Muscle layer of duodenum (tissue), 2 donors: ENCODE measurements at regions not wholly inside any gene's neighbourhood (a gene's known extent, or its start where the extent isn't known, plus 50 kb on each side); places are given as distances from the start of the nearest gene placed in this dataset.

Source experiments
- H3K27ac ChIP-seq: one replicate; pipeline ENCODE4 v1.7.0; 2013; ENCODE audit warnings: mild to moderate bottlenecking, low read length
- H3K27me3 ChIP-seq: one replicate; pipeline ENCODE4 v1.7.0; 2013; ENCODE audit warnings: low read depth, mild to moderate bottlenecking, control low read depth, low read length
- H3K36me3 ChIP-seq, 2 donors: one replicate each; pipeline ENCODE4 v1.7.0; 2013; ENCODE audit warnings: low read length in 2 of 2, control low read depth in 1 of 2, mild to moderate bottlenecking in 1 of 2; ENCODE audit not compliant: insufficient read depth in 2 of 2, control insufficient read depth in 1 of 2
- H3K4me1 ChIP-seq, 2 donors: one replicate each; pipeline ENCODE4 v1.7.0; 2013; ENCODE audit warnings: low read length in 2 of 2, mild to moderate bottlenecking in 2 of 2, control low read depth in 1 of 2, moderate library complexity in 1 of 2; ENCODE audit not compliant: insufficient read depth in 2 of 2, control insufficient read depth in 1 of 2
- H3K4me3 ChIP-seq, 2 donors: one replicate each; pipeline ENCODE4 v1.7.0; 2013; ENCODE audit warnings: low read length in 2 of 2, low read depth in 1 of 2, mild to moderate bottlenecking in 1 of 2
- H3K9me3 ChIP-seq, 2 donors: one replicate each; pipeline ENCODE4 v1.7.0; 2013; ENCODE audit warnings: low read length in 2 of 2, control low read depth in 1 of 2, mild to moderate bottlenecking in 1 of 2; ENCODE audit not compliant: control insufficient read depth in 1 of 2
- donor health status: healthy.

- no peaks in the 10 kb centered on the region for H3K4me1 ChIP-seq
- no peak overlapping the region for H3K27ac ChIP-seq
- H3K9me3 ChIP-seq, result no peaks in the 10 kb centered on the region
- no peaks in the 10 kb centered on the region for H3K36me3 ChIP-seq
- H3K4me3 ChIP-seq, result no peak overlapping the region
- H3K27me3 ChIP-seq, result no peaks in the 10 kb centered on the region
Observed at GRCh38 chr16:60274431-60275019, 1540.4 kb upstream of the GOT2 start.

GRCh38 chr16:60271781-60272180 is 1537.7 kb upstream of the GOT2 start:
- Histone ChIP-seq H3K9me3 (no peaks in the 10 kb centered on the region), H3K27ac (no peak overlapping the region), H3K27me3 (no peaks in the 10 kb centered on the region), H3K36me3 (no peaks in the 10 kb centered on the region), H3K4me1 (no peaks in the 10 kb centered on the region), H3K4me3 (no peak overlapping the region)

DNA sequence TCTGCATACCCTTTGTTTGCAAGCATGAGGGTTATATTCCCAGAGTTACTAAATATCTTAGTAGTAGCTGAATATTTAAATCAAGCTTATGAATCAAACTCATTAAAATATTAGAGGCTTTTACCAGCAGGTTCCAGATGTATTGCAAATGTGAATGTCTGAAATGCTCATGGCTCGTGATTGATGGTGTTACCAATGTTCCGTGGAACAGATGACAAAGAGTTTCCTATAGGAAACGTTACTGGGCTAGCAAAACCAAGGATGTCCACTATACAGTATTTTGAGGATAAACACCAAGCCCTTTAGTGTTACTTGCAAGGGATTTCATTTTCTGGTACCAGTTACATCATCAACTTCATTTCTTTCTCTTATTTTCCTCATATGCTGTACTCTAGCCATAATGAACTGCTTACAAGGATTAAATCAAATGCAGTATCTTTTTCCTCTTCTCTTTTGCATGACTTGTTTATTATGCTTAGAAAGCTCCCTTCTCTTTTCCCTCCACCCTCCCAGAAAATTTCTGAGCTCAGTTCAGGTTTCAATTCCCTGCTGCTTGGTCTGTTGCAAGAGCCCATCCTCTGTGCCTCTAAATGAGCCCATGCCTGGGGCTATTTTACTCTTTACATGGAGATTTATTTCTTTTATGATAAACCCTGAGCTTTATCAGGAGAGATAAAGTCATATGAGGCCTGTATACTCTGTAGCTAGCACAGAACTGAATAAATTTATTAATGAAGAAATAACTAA is 1537.1 kb upstream of the GOT2 start:
- Histone ChIP-seq H3K36me3 (no peaks in the 10 kb centered on the region), H3K4me1 (no peaks in the 10 kb centered on the region), H3K4me3 (no peak overlapping the region), H3K9me3 (no peaks in the 10 kb centered on the region), H3K27ac (no peak overlapping the region), H3K27me3 (no peaks in the 10 kb centered on the region)

- Histone ChIP-seq H3K9me3 (no peaks in the 10 kb centered on the region), H3K27ac (no peak overlapping the region), H3K27me3 (no peaks in the 10 kb centered on the region), H3K36me3 (no peaks in the 10 kb centered on the region), H3K4me1 (no peaks in the 10 kb centered on the region), H3K4me3 (no peak overlapping the region)
Observed at GRCh38 chr16:60261425-60261824, 1527.3 kb upstream of the GOT2 start.

DNA sequence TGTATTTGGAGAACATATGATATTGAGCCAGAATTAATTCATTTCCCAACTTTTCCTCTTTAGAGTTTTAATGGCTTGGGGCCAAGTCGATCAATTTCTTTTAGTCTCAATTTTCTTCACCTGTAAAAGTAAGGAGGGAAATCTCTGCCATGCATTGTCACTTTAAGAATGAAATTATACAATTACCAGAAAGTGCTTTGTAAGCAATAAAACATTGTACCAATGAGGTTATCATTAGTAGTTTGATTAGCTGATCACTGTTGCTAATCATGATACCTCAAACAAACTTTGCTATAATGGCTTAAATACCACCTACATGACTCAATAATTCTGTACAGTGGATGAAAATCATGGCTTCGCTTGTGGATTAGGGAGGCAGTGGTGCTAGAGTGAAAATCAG is 1525.8 kb upstream of the GOT2 start:
- H3K36me3 ChIP-seq, result no peaks in the 10 kb centered on the region
- no peak overlapping the region for H3K4me3 ChIP-seq
- H3K27me3 ChIP-seq, result no peaks in the 10 kb centered on the region

DNA sequence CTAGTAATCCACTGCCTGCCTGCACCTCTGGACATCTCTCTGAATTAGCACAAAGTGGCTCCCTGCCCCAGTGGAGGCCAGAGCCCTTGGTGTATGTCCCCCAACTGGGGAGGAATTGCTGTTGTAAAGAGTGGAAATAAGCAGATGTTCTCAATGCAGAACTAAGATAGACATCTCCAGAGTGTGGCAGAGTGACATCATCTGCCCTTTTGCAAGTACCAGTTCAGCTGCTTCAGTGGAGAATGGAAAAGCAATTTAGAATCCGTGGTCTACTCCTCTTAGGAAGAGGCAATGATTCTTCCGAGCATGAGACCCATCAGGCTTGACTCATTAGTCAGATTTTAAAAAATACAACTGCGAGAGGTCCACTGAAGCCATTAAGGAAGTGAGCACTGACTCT is 1512.0 kb upstream of the GOT2 start:
- Histone ChIP-seq H3K9me3 (no peaks in the 10 kb centered on the region), H3K27ac (no peak overlapping the region)

More for the DNA sequence above, 1525.8 kb upstream of the GOT2 start:
- Histone ChIP-seq H3K27ac (no peak overlapping the region), H3K9me3 (no peaks in the 10 kb centered on the region), H3K4me1 (no peaks in the 10 kb centered on the region)

GRCh38 chr16:60241671-60242070 is 1507.6 kb upstream of the GOT2 start:
- H3K4me3 ChIP-seq, result no peak overlapping the region
- H3K27ac ChIP-seq, result no peak overlapping the region
- no peaks in the 10 kb centered on the region for H3K9me3 ChIP-seq
- no peaks in the 10 kb centered on the region for H3K27me3 ChIP-seq
- H3K4me1 ChIP-seq, result no peaks in the 10 kb centered on the region
- H3K36me3 ChIP-seq, result no peaks in the 10 kb centered on the region

More for the DNA sequence above, 1512.0 kb upstream of the GOT2 start:
- H3K4me3 ChIP-seq, result no peak overlapping the region
- H3K36me3 ChIP-seq, result no peaks in the 10 kb centered on the region
- no peaks in the 10 kb centered on the region for H3K4me1 ChIP-seq
- H3K27me3 ChIP-seq, result no peaks in the 10 kb centered on the region

- Histone ChIP-seq H3K4me1 (no peaks in the 10 kb centered on the region), H3K9me3 (peaks cover 0 to 4% of the 10 kb centered on the region in 2 donors), H3K27me3 (no peaks in the 10 kb centered on the region), H3K27ac (no peak overlapping the region), H3K36me3 (no peaks in the 10 kb centered on the region), H3K4me3 (no peak overlapping the region)
Observed at GRCh38 chr16:60230666-60231065, 1496.5 kb upstream of the GOT2 start.

- no peaks in the 10 kb centered on the region for H3K4me1 ChIP-seq
- H3K9me3 ChIP-seq, result no peaks in the 10 kb centered on the region
- H3K4me3 ChIP-seq, result no peak overlapping the region
- no peaks in the 10 kb centered on the region for H3K36me3 ChIP-seq
- no peaks in the 10 kb centered on the region for H3K27me3 ChIP-seq
- no peak overlapping the region for H3K27ac ChIP-seq
Observed at GRCh38 chr16:60225541-60225940, 1491.4 kb upstream of the GOT2 start.

- Histone ChIP-seq H3K36me3 (no peaks in the 10 kb centered on the region), H3K27me3 (no peaks in the 10 kb centered on the region), H3K27ac (no peak overlapping the region), H3K4me3 (no peak overlapping the region), H3K9me3 (no peaks in the 10 kb centered on the region), H3K4me1 (no peaks in the 10 kb centered on the region)
Observed at GRCh38 chr16:60217787-60218186, 1483.7 kb upstream of the GOT2 start.

- Histone ChIP-seq H3K4me1 (no peaks in the 10 kb centered on the region), H3K27me3 (no peaks in the 10 kb centered on the region), H3K4me3 (no peak overlapping the region), H3K36me3 (no peaks in the 10 kb centered on the region), H3K27ac (no peak overlapping the region), H3K9me3 (peaks cover 0 to 5% of the 10 kb centered on the region in 2 donors)
Observed at GRCh38 chr16:60214311-60214710, 1480.2 kb upstream of the GOT2 start.

- Histone ChIP-seq H3K9me3 (peaks cover 0 to 5% of the 10 kb centered on the region in 2 donors), H3K27ac (no peak overlapping the region), H3K36me3 (no peaks in the 10 kb centered on the region), H3K4me3 (no peak overlapping the region), H3K4me1 (no peaks in the 10 kb centered on the region), H3K27me3 (no peaks in the 10 kb centered on the region)
Observed at GRCh38 chr16:60206516-60206915, 1472.4 kb upstream of the GOT2 start.
